CD4-positive, alpha-beta T cell treated with Interleukin-6 at 100 ng/mL for 8 hours (primary cell): ENCODE measurements at regions not wholly inside any gene's neighbourhood (a gene's known extent, or its start where the extent isn't known, plus 50 kb on each side); places are given as distances from the start of the nearest gene placed in this dataset.

Source experiments
- DNase-seq: peaks from one replicate; pipeline ENCODE4 v3.0.0-alpha.2; 2020; ENCODE audit warnings: mixed read lengths, low spot score

GRCh38 chr2:236872981-236873380, 212.7 kb upstream of the COPS8 start:
- no peak for DNase-seq

GRCh38 chr2:236873636-236874035, 212.1 kb upstream of the COPS8 start:
- DNase-seq, result no peak

DNA sequence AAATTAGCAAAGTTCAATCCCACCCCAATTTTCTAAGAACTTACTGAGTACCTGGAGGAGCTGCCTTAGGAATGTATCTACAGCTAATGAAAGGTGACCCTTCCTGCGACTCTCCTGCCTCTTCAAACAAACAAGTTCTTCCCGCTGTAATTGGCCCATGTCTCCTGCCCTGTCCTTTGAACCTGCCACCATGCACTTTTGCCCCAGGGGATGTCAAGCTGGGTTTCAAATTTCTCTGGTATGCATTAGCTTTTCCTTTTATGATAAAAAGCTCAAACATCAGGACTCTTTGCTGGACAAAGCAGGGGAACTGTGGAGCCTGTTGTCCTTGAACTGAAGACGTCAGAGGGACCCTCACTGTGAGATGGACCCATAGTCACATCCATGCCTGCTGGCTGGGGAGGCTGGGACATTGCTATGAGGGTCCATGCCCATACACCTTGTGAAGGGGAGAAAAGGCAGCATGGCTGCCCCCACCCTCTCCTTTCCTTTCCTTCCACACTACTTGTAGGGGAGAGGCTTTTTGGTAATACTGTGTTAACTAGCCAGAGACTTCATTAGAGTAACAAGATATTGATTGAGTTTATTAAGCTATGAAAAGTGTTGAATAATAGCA, 210.7 kb upstream of the COPS8 start:
- no peak for DNase-seq

GRCh38 chr2:236875906-236876505, 209.7 kb upstream of the COPS8 start:
- no peak for DNase-seq

DNA sequence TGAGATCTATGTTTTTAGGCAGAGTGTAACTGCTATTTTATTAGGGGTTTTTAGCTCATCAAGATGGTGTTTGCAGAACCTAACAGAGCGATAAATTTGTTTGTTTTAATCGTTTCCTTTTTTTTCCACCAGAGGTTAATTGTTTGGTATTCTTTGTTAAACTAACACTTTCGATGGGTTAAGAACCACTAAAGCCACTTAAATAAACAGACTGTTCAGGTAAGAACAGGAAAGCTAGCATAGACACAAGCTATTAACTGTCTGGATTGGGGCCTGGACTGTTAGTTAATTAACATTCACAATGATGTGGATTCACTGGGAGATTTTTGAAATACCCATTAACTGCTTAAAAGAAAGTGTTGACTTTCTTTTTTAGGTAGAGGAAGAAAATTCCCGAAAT, 209.0 kb upstream of the COPS8 start:
- DNase-seq, result no peak

DNA sequence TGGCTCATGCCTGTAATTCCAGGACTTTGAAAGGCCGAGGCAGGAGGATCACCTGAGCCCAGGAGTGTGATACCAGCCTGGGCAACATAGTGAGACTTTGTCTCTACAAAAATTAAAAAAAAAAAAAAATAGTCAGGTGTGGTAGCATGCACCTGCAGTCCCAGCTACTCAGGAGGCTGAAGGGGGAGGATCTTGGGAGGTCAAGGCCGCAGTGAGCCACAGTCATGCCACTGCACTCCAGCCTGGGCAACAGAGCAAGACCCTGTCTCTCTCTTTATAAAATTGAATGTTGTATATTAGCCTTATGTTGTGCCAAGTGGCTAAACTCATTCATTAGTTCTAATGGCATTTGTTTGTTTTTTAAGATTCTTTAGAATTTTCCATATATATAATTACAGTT, 207.7 kb upstream of the COPS8 start:
- DNase-seq, result no peak

DNA sequence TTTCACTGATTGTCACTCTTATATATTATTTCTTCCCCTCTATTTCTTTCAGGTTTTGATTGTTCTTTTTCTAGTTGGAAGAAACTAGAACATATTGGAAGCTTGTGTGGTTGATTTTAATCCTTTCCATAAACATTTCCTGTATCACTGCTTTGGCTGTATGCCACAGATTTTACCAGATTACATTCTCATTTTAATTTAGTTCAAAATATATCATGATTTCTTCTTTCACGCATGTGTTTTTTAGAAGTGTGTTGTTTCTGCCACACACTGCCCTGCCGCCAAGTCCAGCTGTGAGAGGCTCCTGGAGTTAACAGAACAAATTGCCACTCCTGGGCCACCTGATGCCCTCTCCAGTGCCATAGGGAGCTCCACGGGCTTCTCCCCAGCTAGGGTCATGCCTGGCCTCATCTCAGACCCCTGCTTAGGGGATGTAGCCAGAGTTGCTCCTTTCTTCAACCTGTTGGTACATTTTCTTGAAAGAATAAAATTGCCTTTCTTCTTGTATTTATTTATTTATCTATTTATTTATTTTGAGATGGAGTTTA, 206.2 kb upstream of the COPS8 start:
- DNase-seq, result no peak

DNA sequence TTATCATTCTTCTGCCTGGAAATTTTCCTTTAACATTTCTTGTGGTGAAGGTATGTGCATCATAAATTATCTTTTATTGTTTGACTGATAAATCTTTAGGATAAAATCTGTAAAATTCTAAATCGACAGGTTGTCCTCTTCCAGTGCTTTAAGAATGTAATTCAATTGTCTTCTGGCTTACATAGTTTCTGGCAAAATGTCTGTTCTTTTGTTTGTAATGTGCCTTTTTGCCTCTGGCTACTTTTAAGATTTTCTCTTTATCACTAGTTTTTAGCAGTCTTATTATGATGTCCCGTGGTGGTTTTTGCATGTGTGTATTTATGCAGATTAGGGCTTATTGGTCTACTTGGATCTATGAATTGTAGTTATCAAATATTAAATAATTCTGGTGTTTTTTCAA, 203.6 kb upstream of the COPS8 start:
- DNase-seq, result no peak

DNA sequence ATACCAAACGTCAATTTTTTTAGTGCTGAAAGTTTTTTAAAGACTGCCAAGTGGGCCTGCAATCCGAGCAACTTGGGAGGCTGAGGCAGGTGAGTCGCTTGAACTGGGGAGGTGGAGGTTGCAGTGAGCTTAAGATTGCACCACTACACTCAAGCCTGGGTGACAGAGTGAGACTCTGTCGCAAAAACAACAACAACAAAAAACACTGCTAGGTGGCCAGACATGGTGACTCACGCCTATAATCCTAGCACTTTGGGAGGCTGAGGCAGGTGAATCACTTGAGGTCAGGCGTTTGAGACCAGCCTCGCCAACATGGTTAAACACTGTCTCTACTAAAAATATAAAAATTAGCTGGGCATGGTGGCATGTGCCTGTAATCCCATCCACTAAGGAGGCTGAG, 202.8 kb upstream of the COPS8 start:
- no peak for DNase-seq

DNA sequence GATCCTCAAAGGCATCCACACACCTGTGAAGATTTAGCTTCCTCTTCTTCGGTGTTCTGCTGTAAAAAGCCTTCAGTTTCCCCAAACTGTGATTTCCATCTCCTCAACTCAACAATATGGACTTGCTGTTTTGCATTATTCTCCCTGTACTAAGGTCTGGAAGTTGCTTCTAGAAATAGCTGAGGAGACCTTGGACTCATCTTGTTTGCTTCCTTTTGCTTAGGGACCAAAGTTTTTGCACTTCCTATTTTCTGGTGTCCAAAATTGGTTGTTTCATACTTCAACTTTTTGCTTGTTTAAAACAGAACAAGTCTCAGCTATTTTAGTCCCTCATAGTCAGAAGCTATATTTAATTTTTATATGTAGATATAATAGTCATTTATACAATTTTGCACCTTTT, 201.9 kb upstream of the COPS8 start:
- DNase-seq, result no peak

- no peak for DNase-seq
These were observed 201.0 kb upstream of the COPS8 start for GRCh38 chr2:236884569-236885175.

DNA sequence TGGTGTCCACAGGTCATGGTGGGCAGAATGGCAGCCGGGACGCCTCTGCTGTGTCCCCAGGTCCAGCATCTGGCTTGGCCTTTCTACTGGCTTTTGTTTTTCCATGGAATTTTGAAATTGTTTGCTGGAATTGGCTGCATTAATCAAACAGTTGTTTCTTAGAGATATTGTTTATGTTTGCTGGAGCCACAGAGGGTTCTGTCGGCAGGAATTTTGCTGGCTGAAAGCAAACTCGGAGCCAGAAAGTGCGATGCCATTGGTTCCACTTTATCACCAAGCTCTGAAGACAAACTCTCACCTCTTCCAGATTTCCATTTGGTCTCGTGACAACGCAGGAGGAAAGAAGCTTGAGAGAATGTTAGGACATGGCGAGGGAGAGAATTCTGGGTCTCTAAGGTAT, 199.2 kb upstream of the COPS8 start:
- DNase-seq, result no peak

GRCh38 chr2:236887531-236887930, 198.2 kb upstream of the COPS8 start:
- no peak for DNase-seq

- DNase-seq, result no peak
These were observed 197.5 kb upstream of the COPS8 start for GRCh38 chr2:236887953-236888793.

GRCh38 chr2:236888794-236889780, 196.6 kb upstream of the COPS8 start:
- no peak for DNase-seq

DNA sequence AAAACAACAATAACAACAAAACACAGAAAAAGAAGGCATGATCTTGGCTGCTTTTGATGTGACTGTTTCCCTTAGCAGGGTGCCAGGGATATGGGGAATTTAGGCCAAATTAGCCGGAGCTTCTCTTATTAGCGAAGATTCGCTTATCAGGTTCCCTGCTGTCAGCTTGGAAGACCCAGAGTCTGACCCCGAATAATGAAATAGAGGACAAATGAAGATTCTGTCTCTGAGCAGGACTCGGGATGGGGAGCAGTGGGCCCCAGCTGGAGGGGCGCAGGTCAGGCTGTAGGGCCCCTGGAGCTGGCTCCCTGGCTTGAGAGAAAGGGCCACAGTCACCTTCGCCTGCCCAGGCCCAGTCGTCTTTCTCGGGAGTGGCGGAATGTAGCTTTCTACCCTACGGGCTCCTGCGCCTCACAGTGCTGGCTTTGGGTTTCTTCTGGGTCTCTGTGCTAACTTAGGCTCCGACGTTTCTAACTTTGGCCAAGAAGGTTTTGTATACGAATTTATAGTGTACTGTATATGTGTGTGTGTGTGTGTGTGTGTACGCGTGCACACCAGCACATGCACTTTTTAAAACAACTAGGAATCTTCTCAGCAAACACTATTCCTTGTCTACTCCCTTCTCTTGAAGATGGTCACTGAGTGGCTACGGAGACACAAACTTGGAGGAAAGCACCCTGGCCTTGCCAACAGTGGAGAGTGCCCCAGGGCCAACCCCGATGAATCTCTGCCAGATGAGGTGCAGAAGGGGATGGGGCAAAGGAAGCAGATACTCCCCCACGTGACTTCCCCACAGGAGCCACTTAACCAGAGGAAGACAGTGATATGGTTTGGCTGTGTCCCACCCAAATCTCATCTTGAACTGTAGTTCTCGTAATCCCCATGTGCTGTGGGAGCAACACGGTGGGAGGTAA, 195.6 kb upstream of the COPS8 start:
- no peak for DNase-seq

DNA sequence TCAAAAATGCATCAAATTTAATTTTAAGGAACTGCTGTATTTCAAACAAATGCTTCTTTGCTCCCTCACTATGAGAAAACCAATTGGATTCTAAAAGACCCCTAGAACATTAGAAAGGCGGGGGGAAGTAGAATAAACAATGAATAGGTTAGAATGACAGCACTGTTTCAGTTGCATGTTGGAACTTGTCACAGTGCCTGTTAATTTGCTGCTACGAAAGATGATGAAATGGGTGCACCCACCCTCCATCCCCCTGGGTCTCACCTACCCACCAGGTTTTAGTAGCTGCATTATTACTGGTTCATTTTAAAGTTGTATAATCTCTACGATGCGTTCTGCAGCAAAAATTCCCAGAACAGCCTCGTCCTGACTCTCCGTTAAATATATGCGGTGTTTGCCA, 193.0 kb upstream of the COPS8 start:
- no peak for DNase-seq

DNA sequence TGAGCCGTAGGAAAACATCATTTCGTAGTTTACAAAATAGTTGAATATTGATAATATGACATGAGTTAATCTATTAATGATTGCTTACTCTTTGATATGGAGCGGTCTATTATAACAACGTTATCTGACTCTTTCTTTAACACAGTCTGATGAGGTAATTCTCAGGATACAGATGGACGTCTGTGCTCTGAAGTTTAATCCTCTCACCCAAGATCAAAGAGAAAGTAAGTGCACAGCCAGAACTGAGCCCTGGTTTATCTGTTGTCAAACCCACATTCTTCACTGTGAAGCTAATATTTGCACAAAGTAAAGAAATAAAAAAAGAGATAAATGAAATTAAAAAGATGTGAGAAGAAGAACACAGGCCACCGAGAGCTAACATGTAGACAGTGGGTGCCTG, 190.9 kb upstream of the COPS8 start:
- DNase-seq, result no peak

DNA sequence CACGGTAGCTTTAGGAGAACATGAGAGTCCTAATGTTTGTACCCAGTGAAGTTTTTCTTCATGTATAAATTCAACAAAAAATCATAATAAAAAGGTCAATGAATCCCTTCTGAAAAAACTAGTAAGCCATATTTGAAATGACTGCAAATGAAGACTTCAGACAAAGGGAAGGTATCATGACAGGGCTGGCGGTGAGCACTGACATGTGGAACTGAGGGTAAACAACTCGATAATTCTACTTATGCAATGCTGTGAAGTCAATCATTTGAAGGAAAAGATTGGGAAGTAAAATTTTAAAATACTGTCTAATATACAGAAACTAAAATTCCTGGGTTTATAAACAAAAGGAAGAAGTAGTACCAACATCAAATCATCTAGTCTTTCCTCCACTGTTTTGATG, 190.2 kb upstream of the COPS8 start:
- DNase-seq, result no peak

DNA sequence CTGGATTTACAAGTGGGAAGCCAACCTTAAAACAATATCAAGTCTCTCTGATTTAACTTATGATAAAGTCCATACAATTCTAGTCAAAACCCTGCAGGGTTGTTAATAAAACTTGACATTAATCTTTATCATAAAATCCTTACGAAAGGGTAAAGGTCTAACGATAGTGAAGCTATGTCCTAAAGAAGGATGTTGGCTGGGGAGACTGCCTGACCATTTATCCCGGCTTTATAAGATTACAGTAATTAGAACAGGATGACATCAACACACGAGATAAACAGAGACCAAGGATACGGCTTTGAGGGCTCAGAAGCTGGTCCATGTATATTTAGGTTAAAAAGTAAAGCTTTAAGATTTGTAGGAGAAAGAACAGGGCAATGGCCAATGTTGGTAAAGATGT, 189.0 kb upstream of the COPS8 start:
- DNase-seq, result no peak
